ENCODE measurements at regions not wholly inside any gene's neighbourhood (a gene's known extent, or its start where the extent isn't known, plus 50 kb on each side); places are given as distances from the start of the nearest gene placed in this dataset.

- peaks cover 9% of the 10 kb centered on the region for H3K9me3 Mint-ChIP-seq
- no peak overlapping the region for H3K27ac Mint-ChIP-seq
- peaks cover 7% of the 10 kb centered on the region for H3K27me3 Mint-ChIP-seq (ENCODE audit: low read depth)
- no peaks in the 10 kb centered on the region for H3K4me1 Mint-ChIP-seq
- DNase-seq (ENCODE audit: low spot score in 2 of 2, unreplicated experiment in 2 of 2): no peak
- TF ChIP-seq CTCF (IDR thresholded peaks at IDR 0.05; ENCODE audit: unreplicated experiment): no peak
- H3K4me3 Mint-ChIP-seq: no peak overlapping the region
- H3K36me3 Mint-ChIP-seq: no peaks in the 10 kb centered on the region
Observed at GRCh38 chr6:166712286-166713228, 85.5 kb upstream of the RPS6KA2 start.

- Mint-ChIP-seq H3K4me3 (no peak overlapping the region), H3K27ac (no peak overlapping the region), H3K27me3 (ENCODE audit: low read depth) (peaks cover 4% of the 10 kb centered on the region), H3K36me3 (no peaks in the 10 kb centered on the region), H3K9me3 (peaks cover 9% of the 10 kb centered on the region), H3K4me1 (no peaks in the 10 kb centered on the region)
- TF ChIP-seq CTCF (IDR thresholded peaks at IDR 0.05; ENCODE audit: unreplicated experiment): no peak
- DNase-seq (ENCODE audit: low spot score in 2 of 2, unreplicated experiment in 2 of 2): no peak
Observed at GRCh38 chr6:166710084-166710483, 83.0 kb upstream of the RPS6KA2 start.

GRCh38 chr6:166708460-166708859 is 81.4 kb upstream of the RPS6KA2 start:
- Mint-ChIP-seq H3K9me3 (peaks cover 9% of the 10 kb centered on the region), H3K36me3 (no peaks in the 10 kb centered on the region), H3K4me3 (no peak overlapping the region), H3K4me1 (no peaks in the 10 kb centered on the region), H3K27me3 (ENCODE audit: low read depth) (peaks cover 11% of the 10 kb centered on the region), H3K27ac (no peak overlapping the region)
- no peak for TF ChIP-seq CTCF (IDR thresholded peaks at IDR 0.05; ENCODE audit: unreplicated experiment)
- DNase-seq (ENCODE audit: low spot score in 2 of 2, unreplicated experiment in 2 of 2): no peak

GRCh38 chr6:166707045-166707444 is 80.0 kb upstream of the RPS6KA2 start:
- H3K4me1 Mint-ChIP-seq: no peaks in the 10 kb centered on the region
- no peak for DNase-seq (ENCODE audit: low spot score in 2 of 2, unreplicated experiment in 2 of 2)
- TF ChIP-seq CTCF (IDR thresholded peaks at IDR 0.05; ENCODE audit: unreplicated experiment): no peak
- peaks cover 14% of the 10 kb centered on the region for H3K27me3 Mint-ChIP-seq (ENCODE audit: low read depth)
- no peaks in the 10 kb centered on the region for H3K36me3 Mint-ChIP-seq
- peaks cover 9% of the 10 kb centered on the region for H3K9me3 Mint-ChIP-seq
- no peak overlapping the region for H3K4me3 Mint-ChIP-seq
- no peak overlapping the region for H3K27ac Mint-ChIP-seq

- no peaks in the 10 kb centered on the region for H3K36me3 Mint-ChIP-seq
- no peaks in the 10 kb centered on the region for H3K9me3 Mint-ChIP-seq
- H3K27me3 Mint-ChIP-seq (ENCODE audit: low read depth): peaks cover 26% of the 10 kb centered on the region
- no peak overlapping the region for H3K27ac Mint-ChIP-seq
- no peak for DNase-seq (ENCODE audit: low spot score in 2 of 2, unreplicated experiment in 2 of 2)
- H3K4me3 Mint-ChIP-seq: no peak overlapping the region
- TF ChIP-seq CTCF (IDR thresholded peaks at IDR 0.05; ENCODE audit: unreplicated experiment): no peak
- H3K4me1 Mint-ChIP-seq: no peaks in the 10 kb centered on the region
Observed at GRCh38 chr6:166705069-166705468, 78.0 kb upstream of the RPS6KA2 start.

All from mesothelial cell of epicardium (in vitro differentiated cells).